GM10266 (cell line): ENCODE measurements at regions not wholly inside any gene's neighbourhood (a gene's known extent, or its start where the extent isn't known, plus 50 kb on each side); places are given as distances from the start of the nearest gene placed in this dataset.

Experiments used
- DNase-seq: peaks from one replicate; pipeline ENCODE4 v3.0.0; 2012; ENCODE audit errors: extremely low spot score
- TF ChIP-seq, protein P1 (sequence below): IDR thresholded peaks from 2 replicates; pipeline ENCODE4 v1.5.1; 2012; ENCODE audit warnings: mild to moderate bottlenecking, low read depth; ENCODE audit not compliant: control insufficient read depth, insufficient read depth; ENCODE audit errors: missing control alignments

DNA sequence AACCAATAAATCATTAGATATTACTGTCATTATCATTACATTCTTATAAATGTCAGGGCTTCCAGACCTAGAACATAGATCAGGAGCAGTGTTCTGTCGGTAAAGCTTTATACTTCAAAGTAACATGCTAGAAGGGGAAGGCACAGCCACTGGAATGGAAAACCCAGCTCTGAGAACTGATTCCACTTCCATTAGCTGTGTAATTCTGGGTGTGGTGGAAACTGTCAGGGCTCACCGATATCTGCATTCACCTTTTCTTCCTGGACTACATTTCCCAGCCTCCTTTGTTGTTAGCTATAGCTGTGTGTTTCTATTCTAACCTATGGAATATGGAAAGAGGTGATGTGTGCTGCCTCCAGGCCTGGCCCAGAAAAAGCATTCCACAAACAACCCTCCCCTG is 585.8 kb downstream of the BUD13 start:
- DNase-seq: no peak
- TF ChIP-seq, protein P1, sequence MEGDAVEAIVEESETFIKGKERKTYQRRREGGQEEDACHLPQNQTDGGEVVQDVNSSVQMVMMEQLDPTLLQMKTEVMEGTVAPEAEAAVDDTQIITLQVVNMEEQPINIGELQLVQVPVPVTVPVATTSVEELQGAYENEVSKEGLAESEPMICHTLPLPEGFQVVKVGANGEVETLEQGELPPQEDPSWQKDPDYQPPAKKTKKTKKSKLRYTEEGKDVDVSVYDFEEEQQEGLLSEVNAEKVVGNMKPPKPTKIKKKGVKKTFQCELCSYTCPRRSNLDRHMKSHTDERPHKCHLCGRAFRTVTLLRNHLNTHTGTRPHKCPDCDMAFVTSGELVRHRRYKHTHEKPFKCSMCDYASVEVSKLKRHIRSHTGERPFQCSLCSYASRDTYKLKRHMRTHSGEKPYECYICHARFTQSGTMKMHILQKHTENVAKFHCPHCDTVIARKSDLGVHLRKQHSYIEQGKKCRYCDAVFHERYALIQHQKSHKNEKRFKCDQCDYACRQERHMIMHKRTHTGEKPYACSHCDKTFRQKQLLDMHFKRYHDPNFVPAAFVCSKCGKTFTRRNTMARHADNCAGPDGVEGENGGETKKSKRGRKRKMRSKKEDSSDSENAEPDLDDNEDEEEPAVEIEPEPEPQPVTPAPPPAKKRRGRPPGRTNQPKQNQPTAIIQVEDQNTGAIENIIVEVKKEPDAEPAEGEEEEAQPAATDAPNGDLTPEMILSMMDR: no peak

DNA sequence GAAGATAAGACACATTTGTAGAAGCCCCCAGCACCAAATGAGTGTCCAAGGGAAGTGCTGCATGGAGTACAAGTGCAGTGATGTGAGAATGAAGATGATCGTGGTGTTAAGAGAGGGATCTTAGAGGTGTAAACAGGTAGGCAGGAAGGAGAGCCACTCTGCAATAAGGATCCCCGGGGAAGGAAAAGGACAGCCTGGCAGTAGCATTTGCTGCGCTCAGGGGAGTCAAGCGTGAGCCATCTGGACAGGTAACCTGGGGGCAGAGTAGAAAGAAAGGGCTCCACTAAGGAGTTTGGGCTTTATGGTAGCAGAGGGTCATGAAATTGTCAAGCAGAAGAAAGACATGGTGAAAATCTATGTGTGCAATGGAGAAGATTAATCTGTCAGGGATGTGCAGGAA is 587.2 kb downstream of the BUD13 start:
- no peak for DNase-seq
- TF ChIP-seq, protein P1: no peak

DNA sequence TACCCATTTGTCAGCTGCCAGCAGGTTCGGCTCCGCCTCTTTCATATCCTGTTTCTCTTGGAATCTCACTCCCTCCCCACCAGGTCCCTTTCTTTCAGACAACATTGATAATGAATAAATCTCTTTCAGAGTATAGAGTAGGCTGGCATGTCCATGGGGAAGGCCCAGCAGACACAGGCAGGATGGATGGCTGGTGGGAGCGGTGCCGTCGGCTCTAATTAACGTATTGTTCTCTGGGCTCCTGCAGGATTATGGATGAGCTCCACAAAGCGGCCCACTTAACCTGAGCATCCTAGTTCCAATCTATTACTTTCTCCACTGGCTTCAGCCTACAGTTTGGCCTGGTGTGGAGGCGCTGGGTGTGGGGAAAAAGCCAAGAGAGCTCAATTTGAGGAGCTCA is 588.0 kb downstream of the BUD13 start:
- TF ChIP-seq, protein P1: no peak
- no peak for DNase-seq

DNA sequence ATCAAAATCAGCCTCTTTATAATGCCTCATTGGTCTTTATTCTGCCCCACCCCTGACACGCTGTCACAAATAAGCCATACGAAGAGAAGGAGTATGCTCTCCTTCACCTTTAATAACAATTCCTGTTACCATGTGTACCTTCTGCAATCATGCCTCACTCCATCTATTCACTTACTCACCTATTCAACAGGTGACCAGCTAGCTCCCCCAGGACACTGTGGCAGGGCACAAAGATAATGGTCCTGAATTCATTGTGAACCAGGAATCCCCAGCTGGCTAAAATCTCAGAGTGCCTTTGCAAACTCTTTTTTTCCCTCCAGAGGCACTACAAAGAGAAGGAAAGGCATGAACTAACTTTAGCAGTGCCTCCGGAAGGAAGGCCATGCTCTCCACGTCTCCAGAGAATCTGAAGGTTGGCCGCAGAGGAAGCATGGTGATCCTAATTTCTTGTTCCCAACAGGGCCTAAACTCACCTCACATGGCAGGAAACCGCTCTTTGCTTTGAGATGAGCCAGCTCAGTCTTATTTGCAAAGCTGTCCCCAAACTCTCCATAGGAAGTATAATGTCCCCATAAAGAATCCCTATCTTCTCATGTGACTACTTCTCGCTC is 590.3 kb downstream of the BUD13 start:
- no peak for DNase-seq

DNA sequence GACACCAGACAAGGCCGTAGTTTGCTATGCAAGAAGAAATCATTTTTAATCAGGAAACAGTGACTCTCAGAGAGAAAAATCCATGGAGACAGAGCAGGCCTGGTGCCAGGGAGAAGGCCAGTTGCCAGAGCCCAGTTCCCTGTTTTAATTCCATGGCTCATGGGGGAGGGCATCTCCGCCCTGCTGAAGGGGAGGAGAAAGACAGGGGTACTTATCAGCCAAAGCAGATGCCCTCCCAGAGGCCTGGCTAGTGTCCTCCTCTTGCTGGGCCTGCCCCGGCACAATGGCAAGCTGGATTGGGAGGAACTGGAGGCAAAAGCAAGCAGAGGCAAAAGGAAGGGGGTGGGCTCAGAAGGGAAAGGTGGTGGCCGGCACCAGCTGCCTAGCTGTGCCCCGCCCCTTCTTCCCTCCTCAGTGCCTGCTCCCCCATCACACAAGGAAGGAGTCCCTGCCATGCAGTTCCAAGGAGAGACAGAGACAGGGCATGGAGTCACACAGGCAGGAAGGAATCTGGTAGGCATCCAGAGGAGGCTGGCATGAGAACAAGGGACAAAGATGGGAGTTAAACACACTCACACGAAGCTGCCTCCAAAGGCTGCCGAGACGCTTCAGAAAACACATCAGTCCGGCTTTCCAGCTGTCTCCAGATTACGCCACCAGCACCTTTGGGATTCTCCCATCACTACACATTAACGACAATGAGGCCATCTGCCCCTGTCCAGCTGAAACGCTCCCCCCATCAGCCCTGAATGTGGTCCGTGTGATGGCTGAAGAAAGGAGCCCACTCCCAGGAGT is 591.8 kb downstream of the BUD13 start:
- TF ChIP-seq, protein P1: no peak
- DNase-seq: no peak

More for the DNA sequence above, 590.3 kb downstream of the BUD13 start:
- TF ChIP-seq, protein P1: no peak

DNA sequence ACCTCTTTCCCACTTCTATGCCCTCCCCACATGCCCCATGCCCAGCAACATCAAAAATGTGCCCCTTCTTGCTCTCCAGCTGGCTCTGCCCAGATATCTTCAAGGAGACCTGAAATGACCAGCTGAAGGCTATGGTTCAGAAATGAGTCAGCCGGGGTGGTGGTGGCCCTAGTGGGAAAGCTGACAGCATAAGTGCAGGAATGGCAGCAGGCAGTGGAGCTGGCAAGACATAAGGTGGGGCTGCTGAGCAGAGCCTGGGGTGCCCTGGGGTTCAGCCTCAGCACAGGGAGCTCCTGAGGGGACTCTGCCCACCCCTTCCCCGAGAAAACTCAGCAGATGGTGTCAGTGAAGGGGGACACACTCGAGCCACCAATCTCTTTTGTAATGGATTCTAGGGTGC is 593.4 kb downstream of the BUD13 start:
- TF ChIP-seq, protein P1: no peak

More for the DNA sequence above, 593.4 kb downstream of the BUD13 start:
- no peak for DNase-seq
